Iris pigment epithelial cell (primary cell): ENCODE measurements at regions not wholly inside any gene's neighbourhood (a gene's known extent, or its start where the extent isn't known, plus 50 kb on each side); places are given as distances from the start of the nearest gene placed in this dataset.

ENCODE experiments used
- DNase-seq: peaks from one replicate; pipeline ENCODE4 v3.0.0-alpha.2; 2011; ENCODE audit warnings: low read depth

DNA sequence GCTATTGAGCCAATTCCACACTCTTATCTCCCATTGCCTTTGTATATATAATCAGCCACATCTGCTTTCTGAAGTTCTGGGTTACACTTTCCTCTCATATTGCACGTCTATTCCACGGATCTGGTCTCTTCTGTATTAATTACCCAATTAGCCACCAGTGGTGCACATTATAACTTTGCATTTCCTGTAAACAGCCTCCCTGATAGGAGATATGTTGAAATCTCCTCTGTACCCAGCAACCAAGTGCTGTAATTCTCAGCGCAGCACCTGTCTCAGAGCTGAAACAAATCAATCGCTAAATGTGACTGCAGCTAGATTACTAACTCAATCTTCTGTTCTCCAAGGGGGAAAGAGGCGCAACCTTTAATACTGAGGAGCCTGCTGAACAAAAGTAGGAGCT is 326.4 kb downstream of the SLITRK2 start:
- no peak for DNase-seq

GRCh38 chrX:146154191-146154590 is 336.6 kb downstream of the SLITRK2 start:
- no peak for DNase-seq

DNA sequence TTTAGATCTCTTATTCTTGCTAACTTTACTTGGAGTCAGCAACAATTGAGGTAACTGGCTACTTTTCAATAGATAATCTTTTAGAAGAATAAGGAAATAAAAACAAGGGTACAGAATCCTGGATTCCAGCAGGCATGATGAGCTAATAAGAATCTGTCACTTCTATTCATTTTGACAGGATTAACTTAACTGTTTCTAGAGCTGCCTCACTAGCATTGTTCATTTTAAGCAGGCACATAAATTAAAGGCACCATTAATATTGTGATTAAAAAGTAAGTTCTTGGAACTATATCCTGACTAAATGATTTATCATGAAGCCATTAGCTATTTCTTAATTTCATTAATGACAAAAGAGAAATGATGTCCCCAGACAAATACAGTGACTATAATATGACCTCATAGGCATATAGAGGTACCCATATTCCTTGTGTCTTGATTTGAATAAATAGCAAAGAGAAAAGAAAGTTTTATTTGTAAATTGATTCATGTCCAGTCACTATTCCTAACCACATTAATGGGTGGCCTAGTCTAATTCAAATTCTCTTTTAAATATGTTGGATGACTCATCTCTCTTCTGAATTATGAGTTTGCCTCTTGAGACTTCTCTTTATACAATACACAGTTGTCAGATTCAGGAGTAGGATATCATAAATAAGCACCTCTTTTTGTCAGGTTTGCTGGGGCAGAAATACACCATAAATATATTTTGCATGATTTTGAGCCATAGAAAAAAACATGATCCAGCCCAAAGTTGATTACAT is 343.0 kb downstream of the SLITRK2 start:
- DNase-seq: no peak

GRCh38 chrX:146173742-146174141 is 356.1 kb downstream of the SLITRK2 start:
- DNase-seq: no peak

GRCh38 chrX:146181858-146182257 is 364.2 kb downstream of the SLITRK2 start:
- no peak for DNase-seq

DNA sequence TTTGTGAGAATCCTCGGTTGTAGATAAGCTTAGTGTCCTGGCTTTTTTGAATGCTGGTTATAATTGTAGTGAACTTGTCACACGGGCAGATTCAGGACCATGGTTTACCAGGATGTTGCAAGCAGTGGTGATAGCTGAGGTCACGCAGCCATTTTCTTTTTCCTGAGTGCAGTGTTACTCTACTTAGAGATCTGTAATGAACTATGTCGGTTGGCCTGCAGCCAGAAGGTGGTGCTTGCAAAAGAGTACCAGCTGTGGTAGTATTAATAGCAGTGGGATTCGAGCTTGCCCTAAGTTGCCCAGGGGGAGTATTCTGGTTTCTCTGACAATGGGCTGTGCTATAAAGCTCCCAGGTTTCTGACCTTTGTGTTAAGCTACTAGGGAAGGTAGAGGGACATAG is 368.9 kb downstream of the SLITRK2 start:
- DNase-seq: no peak

DNA sequence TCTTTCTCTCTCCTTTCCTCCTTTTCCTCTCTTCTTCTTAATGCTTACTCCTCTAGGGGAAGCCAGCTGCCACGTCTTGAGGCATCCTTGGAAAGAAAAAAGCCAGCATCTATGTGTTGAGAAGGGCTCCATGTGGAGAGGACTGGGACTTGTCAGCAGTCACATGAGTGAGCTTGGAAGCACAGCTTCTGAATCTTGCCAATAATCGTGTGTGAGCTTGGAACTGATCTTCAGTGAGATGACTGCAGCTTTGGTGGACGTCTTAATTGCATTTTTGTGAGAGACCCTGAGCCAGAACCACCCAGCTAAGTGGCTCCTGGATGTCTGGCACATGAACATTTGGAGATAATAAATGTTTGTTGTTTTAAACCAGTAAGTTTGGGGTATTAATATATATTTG is 371.7 kb downstream of the SLITRK2 start:
- no peak for DNase-seq

DNA sequence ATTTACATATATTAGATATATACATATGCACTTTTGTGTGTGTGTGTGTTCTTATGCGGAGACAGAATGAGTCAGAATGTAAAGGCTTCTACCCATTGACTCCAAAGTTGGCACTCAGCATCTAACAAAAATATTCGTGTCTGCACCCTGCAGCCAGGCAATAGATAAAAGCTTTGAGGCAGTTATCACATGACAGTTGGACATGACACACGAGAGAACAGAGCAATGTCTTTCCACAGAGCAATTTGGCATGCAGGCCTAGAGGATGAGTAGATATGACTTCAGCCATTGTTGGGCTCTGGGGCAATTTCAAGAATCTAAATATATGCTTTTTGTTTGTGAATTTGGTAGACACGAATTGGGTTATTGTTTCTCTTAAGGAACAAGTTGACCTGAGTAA is 391.2 kb downstream of the SLITRK2 start:
- DNase-seq: no peak

- peak; percentile 0 for DNase-seq
These were observed 406.8 kb downstream of the SLITRK2 start for GRCh38 chrX:146224442-146224841.

DNA sequence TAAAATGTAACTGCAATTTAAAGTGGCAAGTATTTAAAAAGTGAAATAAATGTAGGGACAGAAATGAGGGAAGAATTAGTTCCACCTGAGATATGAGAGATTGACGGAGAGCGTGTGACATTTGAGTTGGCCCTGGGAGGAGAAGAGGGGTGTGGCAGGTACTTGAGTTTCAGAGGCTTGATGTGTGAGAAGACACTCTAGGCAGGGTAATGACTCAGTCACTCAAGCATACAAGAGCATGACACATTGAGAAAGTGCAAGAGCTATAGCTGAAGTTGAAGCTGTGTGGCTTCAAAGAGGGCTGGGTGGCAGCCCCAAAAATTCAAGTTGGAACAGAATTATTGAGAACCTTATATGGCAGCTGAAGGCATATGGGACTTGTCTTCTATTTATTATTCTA is 420.5 kb downstream of the SLITRK2 start:
- no peak for DNase-seq

DNA sequence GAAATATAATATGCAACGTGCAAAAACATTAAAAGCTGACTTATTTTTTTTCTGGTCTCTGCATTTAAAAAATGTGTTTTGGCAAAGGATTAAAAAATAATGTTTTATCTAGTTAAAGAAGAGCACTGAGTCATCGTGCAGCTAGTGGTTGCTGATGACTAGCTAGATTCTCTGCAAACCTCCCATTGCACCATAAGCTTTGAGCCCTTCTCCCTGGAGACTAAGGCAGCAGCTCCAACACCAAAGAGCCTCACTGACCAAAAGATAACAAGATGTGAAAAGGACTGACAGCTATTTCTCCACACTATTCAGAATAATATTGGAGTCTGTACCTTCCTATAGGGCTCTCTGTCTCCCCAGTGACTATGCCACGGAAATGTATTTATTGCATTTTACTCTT is 424.3 kb downstream of the SLITRK2 start:
- no peak for DNase-seq

DNA sequence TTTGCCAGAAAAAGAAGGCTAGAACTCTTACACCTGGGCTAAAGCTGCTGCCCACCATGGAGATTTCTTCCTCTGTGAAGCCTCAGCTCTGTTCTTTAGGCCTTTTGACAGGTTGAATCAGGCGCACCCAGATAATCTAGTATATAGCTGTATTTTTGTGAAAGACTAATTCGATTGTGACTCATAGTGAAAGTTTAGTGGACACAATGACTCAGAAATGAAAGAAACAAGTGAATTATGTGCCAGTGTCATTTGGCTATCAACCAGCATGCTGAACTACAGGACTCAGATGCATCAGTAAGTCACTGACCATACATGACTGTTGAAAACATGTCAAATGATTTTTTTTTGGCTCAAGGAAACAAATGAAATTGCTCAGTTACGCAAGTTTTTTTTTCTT is 425.4 kb downstream of the SLITRK2 start:
- no peak for DNase-seq

- no peak for DNase-seq
These were observed 441.6 kb downstream of the SLITRK2 start for GRCh38 chrX:146259207-146259606.

DNA sequence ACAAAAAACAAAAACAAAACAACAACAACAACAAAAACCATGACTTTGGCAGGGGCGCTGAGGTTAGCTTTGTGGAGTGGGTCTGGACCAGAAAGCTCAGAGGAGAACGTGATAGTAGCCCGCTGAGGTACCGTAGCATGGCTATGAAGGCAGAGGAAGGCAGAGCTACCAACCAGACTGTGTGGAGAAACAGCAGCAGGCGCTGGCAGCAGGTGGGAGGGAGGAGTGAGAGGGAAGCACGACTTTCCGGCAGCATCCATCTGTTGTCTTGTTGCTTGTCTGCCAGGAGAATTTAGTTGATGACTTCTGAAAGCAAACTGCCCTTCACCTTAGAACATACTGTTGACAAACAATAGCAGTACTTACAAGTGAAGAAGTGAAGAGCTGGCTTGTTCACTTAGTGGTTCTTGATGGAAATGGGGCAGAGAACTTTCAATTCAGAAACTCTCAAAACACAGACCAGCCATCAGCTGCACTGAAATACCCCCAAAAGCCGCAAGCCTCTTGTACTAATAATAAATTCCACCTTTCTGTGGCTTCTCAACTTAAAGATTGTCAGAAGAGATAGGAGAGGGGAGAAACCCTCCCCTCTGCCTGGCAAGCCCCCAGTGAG is 447.2 kb downstream of the SLITRK2 start:
- DNase-seq: no peak

DNA sequence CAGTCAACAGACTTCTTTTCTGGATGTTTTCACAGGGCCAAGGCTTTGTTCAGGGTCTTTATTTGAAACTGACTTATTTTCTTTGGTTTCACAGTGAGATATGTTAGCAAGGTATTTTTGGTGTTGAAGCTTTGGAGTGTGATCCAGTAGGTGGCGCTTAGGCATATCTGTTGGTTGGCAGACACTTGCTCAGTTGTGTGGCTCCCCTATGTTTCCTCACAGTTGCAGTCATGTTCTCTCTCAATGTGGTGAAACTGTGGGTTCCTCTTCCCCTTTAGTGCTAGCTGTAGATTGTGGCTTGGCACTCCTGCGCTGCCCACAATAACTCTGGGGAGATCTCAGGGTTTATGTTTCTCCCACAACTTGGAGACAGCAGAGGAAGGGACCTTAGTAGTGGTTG is 460.8 kb downstream of the SLITRK2 start:
- no peak for DNase-seq
